ENCODE measurements at regions not wholly inside any gene's neighbourhood (a gene's known extent, or its start where the extent isn't known, plus 50 kb on each side); places are given as distances from the start of the nearest gene placed in this dataset.

DNA sequence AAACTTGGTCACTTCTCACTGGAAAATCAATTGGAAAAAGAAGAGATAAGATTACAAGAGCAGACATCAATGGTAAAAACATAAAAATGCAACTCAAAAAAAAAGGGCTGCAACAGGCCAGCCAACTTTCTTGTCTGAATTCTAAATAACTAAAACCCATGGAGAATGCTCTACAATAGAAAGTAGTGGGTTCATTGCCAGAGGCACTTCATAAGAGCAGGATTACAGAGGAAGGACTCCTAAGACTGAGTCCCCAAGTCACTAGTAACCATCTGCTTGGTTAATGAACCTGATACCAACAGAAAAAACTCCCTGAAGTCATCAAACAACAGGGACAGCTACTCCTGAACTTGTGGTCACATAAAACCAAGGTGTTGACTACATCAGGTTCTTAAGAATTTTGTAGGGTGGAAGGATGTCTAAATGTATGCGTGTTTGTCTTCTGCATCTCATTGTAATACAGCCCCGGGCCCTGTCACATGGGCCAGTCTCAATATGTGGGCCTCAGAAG lies 148.6 kb downstream of the IMPG2 start:
- TF ChIP-seq, protein P1, sequence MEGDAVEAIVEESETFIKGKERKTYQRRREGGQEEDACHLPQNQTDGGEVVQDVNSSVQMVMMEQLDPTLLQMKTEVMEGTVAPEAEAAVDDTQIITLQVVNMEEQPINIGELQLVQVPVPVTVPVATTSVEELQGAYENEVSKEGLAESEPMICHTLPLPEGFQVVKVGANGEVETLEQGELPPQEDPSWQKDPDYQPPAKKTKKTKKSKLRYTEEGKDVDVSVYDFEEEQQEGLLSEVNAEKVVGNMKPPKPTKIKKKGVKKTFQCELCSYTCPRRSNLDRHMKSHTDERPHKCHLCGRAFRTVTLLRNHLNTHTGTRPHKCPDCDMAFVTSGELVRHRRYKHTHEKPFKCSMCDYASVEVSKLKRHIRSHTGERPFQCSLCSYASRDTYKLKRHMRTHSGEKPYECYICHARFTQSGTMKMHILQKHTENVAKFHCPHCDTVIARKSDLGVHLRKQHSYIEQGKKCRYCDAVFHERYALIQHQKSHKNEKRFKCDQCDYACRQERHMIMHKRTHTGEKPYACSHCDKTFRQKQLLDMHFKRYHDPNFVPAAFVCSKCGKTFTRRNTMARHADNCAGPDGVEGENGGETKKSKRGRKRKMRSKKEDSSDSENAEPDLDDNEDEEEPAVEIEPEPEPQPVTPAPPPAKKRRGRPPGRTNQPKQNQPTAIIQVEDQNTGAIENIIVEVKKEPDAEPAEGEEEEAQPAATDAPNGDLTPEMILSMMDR (IDR thresholded peaks at IDR 0.05) = no peak
- no peak for TF ChIP-seq POLR2A (IDR thresholded peaks at IDR 0.05)

Data from thyroid gland (tissue), 4 donors.